ENCODE measurements at regions not wholly inside any gene's neighbourhood (a gene's known extent, or its start where the extent isn't known, plus 50 kb on each side); places are given as distances from the start of the nearest gene placed in this dataset.

- no peak overlapping the region for H3K18ac ChIP-seq (ENCODE audit: extremely low read depth, low read length)
- H2BK5ac ChIP-seq (ENCODE audit: low read depth, low read length), result no peak overlapping the region
- TF ChIP-seq CBX5 (IDR thresholded peaks at IDR 0.05; ENCODE audit: low read depth, low read length) (no peak), CREB1 (IDR thresholded peaks at IDR 0.05) (no peak), SAP30 (IDR thresholded peaks at IDR 0.05; ENCODE audit: insufficient read depth, insufficient replicate concordance, low read length) (no peak), CEBPB (IDR thresholded peaks at IDR 0.05; ENCODE audit: low read depth, low read length) (no peak), JUN (IDR thresholded peaks at IDR 0.05; ENCODE audit: low read depth, low read length) (no peak), KDM1A (IDR thresholded peaks at IDR 0.05; ENCODE audit: borderline replicate concordance, low read length) (no peak), SIX5 (IDR thresholded peaks at IDR 0.05; ENCODE audit: low read depth, low read length) (no peak), CHD2 (IDR thresholded peaks at IDR 0.05; ENCODE audit: low read length) (no peak), USF2 (IDR thresholded peaks at IDR 0.05; ENCODE audit: low read length) (no peak), E2F6 (IDR thresholded peaks at IDR 0.05) (no peak), EZH2 (IDR thresholded peaks at IDR 0.05; ENCODE audit: low read depth, low read length, severe bottlenecking) (no peak), ATF3 (IDR thresholded peaks at IDR 0.05; ENCODE audit: insufficient read depth, low read depth, low read length) (no peak)
These were observed 298.6 kb downstream of the TFEC start for GRCh38 chr7:115731796-115732471.

More at GRCh38 chr7:115731796-115732471, 298.6 kb downstream of the TFEC start:
- no peak overlapping the region for H2BK12ac ChIP-seq (ENCODE audit: low read depth, low read length)
- H3K4ac ChIP-seq (replicated peaks; ENCODE audit: insufficient read length, low read depth, low read length), result no peak overlapping the region
- no peak for FAIRE-seq
- H3K4me3 ChIP-seq (ENCODE audit: extremely low read depth in 1 of 4, insufficient read depth in 2 of 4, low read depth in 3 of 4, low read length in 4 of 4), result no peak overlapping the region
- no peak overlapping the region for H3K14ac ChIP-seq (ENCODE audit: insufficient read length)
- no peak overlapping the region for H2AK5ac ChIP-seq (ENCODE audit: low read depth, low read length)
- no peak overlapping the region for H4K91ac ChIP-seq (replicated peaks; ENCODE audit: insufficient read length, low read length)
- H3K79me1 ChIP-seq (ENCODE audit: low read depth, low read length), result no peaks in the 10 kb centered on the region
- no peak overlapping the region for H2BK20ac ChIP-seq (ENCODE audit: low read length)
- ChIA-PET POLR2A (ENCODE audit: partially characterized antibody) (no interaction called here), CTCF (ENCODE audit: partially characterized antibody) (interaction anchor here (0.6 kb wide), 1 partner anchor 21 kb away, joined by 4 read pairs; no protein-coding TSS in a partner anchor)
- 88% methylated on average over 4 of the region's 4 CpGs; no CpG with 5 or more reads in 1 of the 2 experiments for WGBS, 2 experiments (ENCODE audit: extremely low coverage in 1 of 2, insufficient coverage in 1 of 2, insufficient read length in 1 of 2, insufficient replicate concordance in 2 of 2, low coverage in 1 of 2, low lambda C conversion rate in 2 of 2, missing lambda C conversion rate in 1 of 2)
- no peak overlapping the region for H3K23ac ChIP-seq (ENCODE audit: insufficient read length)
- no peak overlapping the region for H2AFZ ChIP-seq (ENCODE audit: low read length)
- H3K36me3 ChIP-seq (ENCODE audit: control insufficient read depth in 2 of 4, insufficient read depth in 4 of 4, low read length in 3 of 4), result no peaks in the 10 kb centered on the region
- DNase-seq (ENCODE audit: low read depth in 1 of 2, low spot score in 2 of 2), result no peak
- peaks cover 0 to 3% (median 0%) of the 10 kb centered on the region in 4 experiments; a peak in 1 of 7 replicates for H3K4me1 ChIP-seq (replicated peaks in 1 of 4; ENCODE audit: control insufficient read depth in 3 of 4, insufficient read depth in 4 of 4, low read length in 3 of 4)
- H2BK15ac ChIP-seq (ENCODE audit: low read length), result no peak overlapping the region
- no peak overlapping the region for H4K8ac ChIP-seq (ENCODE audit: extremely low read depth, insufficient read depth, low read length)
- no peaks in the 10 kb centered on the region for H3K9me3 ChIP-seq (ENCODE audit: insufficient read depth in 2 of 2, low read depth in 1 of 2, low read length in 1 of 2)
- no peak overlapping the region for H4K5ac ChIP-seq (ENCODE audit: insufficient read length, low read depth, low read length)
- H3K27me3 ChIP-seq (replicated peaks in 1 of 4; ENCODE audit: control insufficient read depth in 3 of 4, extremely low read depth in 1 of 4, insufficient read depth in 3 of 4, low read length in 3 of 4), result no peaks in the 10 kb centered on the region
- no peak overlapping the region for H3K4me2 ChIP-seq (ENCODE audit: insufficient read depth in 1 of 2, low read depth in 2 of 2, low read length in 2 of 2)
- H4K20me1 ChIP-seq (replicated peaks in 1 of 2; ENCODE audit: control insufficient read depth in 1 of 2, insufficient read depth in 2 of 2, low read length in 2 of 2), result no peaks in the 10 kb centered on the region
- H3K27ac ChIP-seq (ENCODE audit: low read depth, low read length), result no peak overlapping the region
- H3K79me2 ChIP-seq (ENCODE audit: control insufficient read depth in 1 of 2, insufficient read depth in 2 of 2, low read length in 2 of 2), result no peaks in the 10 kb centered on the region
- no peaks in the 10 kb centered on the region for H3K23me2 ChIP-seq (ENCODE audit: low read depth, low read length)
- no peak overlapping the region for H3K56ac ChIP-seq (replicated peaks; ENCODE audit: insufficient read length, low read depth, low read length)
- no peak overlapping the region for H2BK120ac ChIP-seq (replicated peaks; ENCODE audit: low read depth, low read length)
- no peak overlapping the region for H3K9ac ChIP-seq (replicated peaks in 1 of 4; ENCODE audit: extremely low read depth in 1 of 4, low read depth in 3 of 4, low read length in 3 of 4)
